ENCODE measurements at regions not wholly inside any gene's neighbourhood (a gene's known extent, or its start where the extent isn't known, plus 50 kb on each side); places are given as distances from the start of the nearest gene placed in this dataset.
"Not testable (repeated sequence)": the region's sequence is repeated elsewhere in the genome, so short reads cannot be mapped to it uniquely, and the experiment has no call there.

GRCh38 chr20:47441774-47442150 is 59.9 kb upstream of the NCOA3 start:
- DNase-seq (ENCODE audit: low read depth): no peak

- not testable (repeated sequence) for DNase-seq (ENCODE audit: low read depth)
Measured at GRCh38 chr20:47443060-47443459, 58.6 kb upstream of the NCOA3 start.

DNA sequence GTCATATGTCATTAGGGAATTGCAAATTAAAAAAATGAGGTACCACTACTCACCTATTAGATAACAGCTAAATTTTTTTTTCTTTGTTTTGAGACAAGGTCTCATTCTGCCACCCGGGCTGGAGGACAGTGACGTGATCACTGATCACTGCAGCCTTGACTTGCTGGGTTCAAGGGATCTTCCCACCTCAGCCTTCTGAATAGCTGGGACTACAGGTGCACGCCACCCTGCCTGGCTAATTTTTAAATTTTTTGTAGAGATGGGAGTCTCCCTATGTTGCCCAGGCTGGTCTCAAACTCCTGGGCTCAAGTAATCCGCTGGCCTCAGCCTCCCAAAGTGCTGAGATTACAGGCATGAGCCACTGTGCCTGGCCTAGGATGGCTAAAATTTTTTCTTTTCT is 57.1 kb upstream of the NCOA3 start:
- no peak for DNase-seq (ENCODE audit: low read depth)

GRCh38 chr20:47445291-47445690 is 56.4 kb upstream of the NCOA3 start:
- no peak for DNase-seq (ENCODE audit: low read depth)

GRCh38 chr20:47447350-47448296 is 54.1 kb upstream of the NCOA3 start:
- DNase-seq (ENCODE audit: low read depth): not testable (repeated sequence)

- no peak for DNase-seq (ENCODE audit: low read depth)
Measured at GRCh38 chr20:47448429-47448828, 53.3 kb upstream of the NCOA3 start.

DNA sequence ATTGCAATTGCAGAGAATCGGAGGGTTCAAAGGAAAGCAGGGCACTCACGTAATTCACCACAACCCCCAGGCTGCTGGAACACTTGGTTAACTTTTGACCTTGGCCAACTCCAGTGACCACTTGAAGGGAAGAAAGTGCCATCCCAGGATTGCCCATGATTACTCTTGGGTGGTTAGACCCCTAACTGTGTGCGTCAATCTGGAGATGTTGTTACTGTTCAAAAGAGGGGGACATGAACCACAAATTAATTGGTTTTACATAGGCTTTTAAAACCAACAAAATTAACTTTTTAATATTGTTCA is 50.1 kb upstream of the NCOA3 start:
- DNase-seq (ENCODE audit: low read depth): no peak
